WTC11 (cell line): ENCODE measurements at regions not wholly inside any gene's neighbourhood (a gene's known extent, or its start where the extent isn't known, plus 50 kb on each side); places are given as distances from the start of the nearest gene placed in this dataset.

Experiments
- AFF4 ChIP-seq: sonication (generic); formaldehyde crosslinking; IDR thresholded peaks from 2 replicates; pipeline ENCODE4 v1.8.1; 2023; ENCODE audit warnings: mild to moderate bottlenecking, missing genetic modification reagents, borderline replicate concordance
- CREB1 ChIP-seq: sonication (generic); formaldehyde crosslinking; IDR thresholded peaks from 2 replicates; pipeline ENCODE4 v1.8.0; 2023; ENCODE audit warnings: mild to moderate bottlenecking, missing genetic modification reagents
- CTCF ChIP-seq: fragments of 200-600 bp; IDR thresholded peaks from 2 replicates; pipeline ENCODE4 v1.8.0; 2022; ENCODE audit warnings: antibody characterized with exemption
- EMX1 ChIP-seq: fragments of 250-450 bp; sonication (Bioruptor Pico); IDR thresholded peaks from 2 replicates; pipeline ENCODE4 v1.8.0; 2021; ENCODE audit warnings: mild to moderate bottlenecking
- GABPB1 ChIP-seq: sonication (generic); formaldehyde crosslinking; IDR thresholded peaks from 2 replicates; pipeline ENCODE4 v1.8.1; 2023; ENCODE audit warnings: mild to moderate bottlenecking, missing genetic modification reagents
- ZSCAN18 ChIP-seq: fragments of 250-450 bp; sonication (Bioruptor Pico); IDR thresholded peaks from 2 replicates; pipeline ENCODE4 v2.1.2; 2022; ENCODE audit warnings: mild to moderate bottlenecking, moderate library complexity

DNA sequence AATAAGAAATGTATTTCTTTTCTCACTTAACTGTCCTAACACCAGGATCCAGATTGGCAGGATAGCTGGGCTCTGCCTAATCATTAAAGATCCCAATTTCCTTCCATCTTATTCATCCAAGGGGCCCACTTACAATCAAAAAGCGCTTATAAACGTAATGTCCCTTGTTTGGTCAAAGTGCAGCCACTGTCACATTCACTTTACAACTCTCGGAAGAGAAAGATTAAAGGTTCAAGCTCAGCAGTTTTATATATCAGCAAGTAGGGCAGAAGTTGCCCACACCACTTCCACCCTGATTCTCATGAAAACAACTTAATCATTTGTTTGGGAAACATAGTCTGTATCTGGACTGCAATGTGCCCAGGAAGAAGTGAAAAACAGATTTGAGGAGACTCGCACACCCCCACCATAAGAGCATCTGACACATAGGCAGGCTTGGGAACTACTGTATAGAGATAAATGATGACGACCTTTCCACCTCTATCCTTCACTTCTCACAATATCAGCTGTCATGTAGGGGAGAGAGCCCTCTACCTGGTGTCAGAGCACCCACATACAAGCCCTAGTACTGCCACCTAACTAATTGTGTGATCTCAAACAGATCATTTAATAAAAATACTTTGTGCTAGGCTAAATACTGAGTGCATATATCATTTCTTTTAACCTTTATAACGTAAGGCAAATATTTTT lies 80.8 kb downstream of the CAPZA3 start:
- no peak for TF ChIP-seq ZSCAN18
- TF ChIP-seq CREB1 (CRISPR knock-in tag), result no peak
- no peak for TF ChIP-seq CTCF
- TF ChIP-seq EMX1 (CRISPR knock-in tag), result no peak
- TF ChIP-seq AFF4, result no peak
- TF ChIP-seq GABPB1 (CRISPR knock-in tag), result no peak
